CD4-positive, alpha-beta T cell treated with Interleukin-12 subunit alpha and Interleukin-12 subunit beta, for 1 hour (primary cell): ENCODE measurements at regions not wholly inside any gene's neighbourhood (a gene's known extent, or its start where the extent isn't known, plus 50 kb on each side); places are given as distances from the start of the nearest gene placed in this dataset.

ENCODE experiments used
- DNase-seq: peaks from one replicate; pipeline ENCODE4 v3.0.0-alpha.2; 2020

GRCh38 chr13:80451641-80452040 lies 110.7 kb upstream of the SPRY2 start:
- DNase-seq: no peak

- no peak for DNase-seq
Measured at GRCh38 chr13:80450386-80450785, 109.5 kb upstream of the SPRY2 start.

- DNase-seq: no peak
Measured at GRCh38 chr13:80448725-80449124, 107.8 kb upstream of the SPRY2 start.

GRCh38 chr13:80447747-80448146 lies 106.8 kb upstream of the SPRY2 start:
- no peak for DNase-seq

GRCh38 chr13:80444240-80445015 lies 103.5 kb upstream of the SPRY2 start:
- DNase-seq: peak; percentile 2

GRCh38 chr13:80442609-80443008 lies 101.7 kb upstream of the SPRY2 start:
- DNase-seq: no peak

GRCh38 chr13:80441968-80442367 lies 101.0 kb upstream of the SPRY2 start:
- no peak for DNase-seq

GRCh38 chr13:80438521-80438920 lies 97.6 kb upstream of the SPRY2 start:
- DNase-seq: no peak

GRCh38 chr13:80437231-80437630 lies 96.3 kb upstream of the SPRY2 start:
- DNase-seq: no peak

- DNase-seq: no peak
Measured at GRCh38 chr13:80436571-80437169, 95.7 kb upstream of the SPRY2 start.

- DNase-seq: no peak
Measured at GRCh38 chr13:80430561-80430960, 89.6 kb upstream of the SPRY2 start.

- DNase-seq: no peak
Measured at GRCh38 chr13:80428349-80429096, 87.6 kb upstream of the SPRY2 start.

- DNase-seq: no peak
Measured at GRCh38 chr13:80419416-80419815, 78.5 kb upstream of the SPRY2 start.

GRCh38 chr13:80413611-80414010 lies 72.7 kb upstream of the SPRY2 start:
- DNase-seq: no peak

- DNase-seq: no peak
Measured at GRCh38 chr13:80408270-80408669, 67.3 kb upstream of the SPRY2 start.

GRCh38 chr13:80400865-80401426 lies 60.0 kb upstream of the SPRY2 start:
- no peak for DNase-seq

GRCh38 chr13:80400164-80400864 lies 59.4 kb upstream of the SPRY2 start:
- no peak for DNase-seq

GRCh38 chr13:80399340-80400163 lies 58.6 kb upstream of the SPRY2 start:
- DNase-seq: no peak
